Gastroesophageal sphincter (tissue), 4 donors: ENCODE measurements at regions not wholly inside any gene's neighbourhood (a gene's known extent, or its start where the extent isn't known, plus 50 kb on each side); places are given as distances from the start of the nearest gene placed in this dataset.
A peak's percentile ranks its signal among the peaks of the same experiment; 100 is the strongest.
"Not testable (repeated sequence)": the region's sequence is repeated elsewhere in the genome, so short reads cannot be mapped to it uniquely, and the experiment has no call there.

Experiments
- ATAC-seq: fragments of 150-250 bp; one replicate; pipeline ENCODE4 v1.9.1; 2016; ENCODE audit warnings: mild to moderate bottlenecking, moderate library complexity
- H3K27ac ChIP-seq, 4 donors: fragments of 200-600 bp; sonication (generic) in 3 of 4; 1 replicate in 3 of 4; 2 replicates in 1 of 4; pipeline ENCODE4 v1.5.1; 2016 to 2019
- H3K27me3 ChIP-seq: fragments of 200-600 bp; sonication (generic); one replicate; pipeline ENCODE4 v1.5.1; 2019
- H3K36me3 ChIP-seq, 2 donors: fragments of 200-600 bp; sonication (generic); one replicate each; pipeline ENCODE4 v1.5.1; 2019; ENCODE audit warnings: control low read depth in 1 of 2
- H3K4me1 ChIP-seq, 3 donors: fragments of 200-600 bp; sonication (generic); 1 replicate in 2 of 3; 2 replicates in 1 of 3; pipeline ENCODE4 v1.5.1; 2016 to 2019; ENCODE audit warnings: control low read depth in 2 of 3
- H3K4me3 ChIP-seq, 2 donors: fragments of 200-600 bp; sonication (generic); one replicate each; pipeline ENCODE4 v1.5.1; 2019; ENCODE audit warnings: mild to moderate bottlenecking in 1 of 2, moderate library complexity in 1 of 2
- H3K9me3 ChIP-seq, 3 donors: fragments of 200-600 bp; sonication (generic); one replicate each; pipeline ENCODE4 v1.5.1; 2017 to 2019; ENCODE audit warnings: control low read depth in 2 of 3
- EP300 ChIP-seq: sonication (generic); formaldehyde crosslinking; IDR thresholded peaks from one replicate; pipeline ENCODE4 v1.6.1; 2017; ENCODE audit warnings: antibody characterized with exemption, mild to moderate bottlenecking
- POLR2A ChIP-seq, 2 donors: fragments of 450-650 bp; IDR thresholded peaks; one replicate each; pipeline ENCODE4 v1.6.1; 2017; ENCODE audit warnings: antibody characterized with exemption in 2 of 2, mild to moderate bottlenecking in 2 of 2, moderate library complexity in 1 of 2
- POLR2AphosphoS5 ChIP-seq: sonication (generic); formaldehyde crosslinking; IDR thresholded peaks from one replicate; pipeline ENCODE4 v1.6.1; 2017; ENCODE audit warnings: antibody characterized with exemption
- WGBS, 2 donors: methylation state at CpG; one replicate each; pipeline ENCODE4 v1.1.5; 2018; ENCODE audit warnings: low coverage in 1 of 2; 5-methylcytosine and 5-hydroxymethylcytosine counted together
- TF ChIP-seq, protein P1 (sequence below), 4 experiments: fragments of 200-600 bp in 2 of 4; fragments of 450-650 bp in 2 of 4; sonication (generic) in 1 of 4; IDR thresholded peaks; one replicate each; pipeline ENCODE4 v1.5.1; 2017 to 2019; ENCODE audit warnings: antibody characterized with exemption in 4 of 4, mild to moderate bottlenecking in 2 of 4, moderate library complexity in 2 of 4

DNA sequence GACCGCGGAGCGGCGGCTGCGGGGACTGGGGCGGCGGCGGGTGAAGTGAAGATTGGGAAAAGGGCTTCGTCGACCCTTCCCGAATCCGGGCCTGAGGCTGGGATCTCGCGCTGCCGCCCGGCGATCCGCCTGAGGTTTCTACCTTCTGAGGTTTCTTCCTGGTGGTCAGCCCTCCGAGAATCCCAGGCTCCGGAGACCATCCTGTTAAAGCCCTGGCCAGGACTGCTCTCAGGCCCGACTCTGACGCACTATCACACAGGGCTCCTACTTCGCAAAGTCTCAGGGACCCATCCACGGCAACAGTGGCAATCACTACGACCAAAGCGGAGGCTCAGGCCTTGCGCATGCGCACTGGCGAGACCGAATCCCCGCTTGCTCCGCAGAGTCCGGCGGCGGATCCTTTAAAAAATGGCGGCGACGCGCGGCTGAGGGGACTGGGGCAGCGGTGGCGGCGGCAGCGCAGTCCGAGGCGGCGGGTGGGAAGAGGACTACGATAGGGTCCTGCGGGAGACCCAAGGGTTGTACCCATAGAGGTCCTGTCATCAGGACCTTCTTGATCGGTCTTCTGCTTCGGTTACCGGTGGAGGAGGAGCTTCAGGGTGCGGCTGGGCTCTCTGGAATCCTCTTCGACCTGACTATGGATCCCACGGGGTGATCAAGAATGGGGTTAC is 157.2 kb upstream of the ZNF337 start:
- peak; percentile 90 for ATAC-seq
- Histone ChIP-seq H3K4me1 (peaks cover 0 to 31% (median 11%) of the 10 kb centered on the region in 3 donors), H3K4me3 (peak overlapping the region; percentile 68 to 76), H3K27me3 (peaks cover 10% of the 10 kb centered on the region), H3K27ac (peak overlapping the region; percentile 3 to 83 (median 80))
- WGBS, 2 donors = 0% methylated on average over 6 to 18 of the region's 55 CpGs
- TF ChIP-seq, protein P1, sequence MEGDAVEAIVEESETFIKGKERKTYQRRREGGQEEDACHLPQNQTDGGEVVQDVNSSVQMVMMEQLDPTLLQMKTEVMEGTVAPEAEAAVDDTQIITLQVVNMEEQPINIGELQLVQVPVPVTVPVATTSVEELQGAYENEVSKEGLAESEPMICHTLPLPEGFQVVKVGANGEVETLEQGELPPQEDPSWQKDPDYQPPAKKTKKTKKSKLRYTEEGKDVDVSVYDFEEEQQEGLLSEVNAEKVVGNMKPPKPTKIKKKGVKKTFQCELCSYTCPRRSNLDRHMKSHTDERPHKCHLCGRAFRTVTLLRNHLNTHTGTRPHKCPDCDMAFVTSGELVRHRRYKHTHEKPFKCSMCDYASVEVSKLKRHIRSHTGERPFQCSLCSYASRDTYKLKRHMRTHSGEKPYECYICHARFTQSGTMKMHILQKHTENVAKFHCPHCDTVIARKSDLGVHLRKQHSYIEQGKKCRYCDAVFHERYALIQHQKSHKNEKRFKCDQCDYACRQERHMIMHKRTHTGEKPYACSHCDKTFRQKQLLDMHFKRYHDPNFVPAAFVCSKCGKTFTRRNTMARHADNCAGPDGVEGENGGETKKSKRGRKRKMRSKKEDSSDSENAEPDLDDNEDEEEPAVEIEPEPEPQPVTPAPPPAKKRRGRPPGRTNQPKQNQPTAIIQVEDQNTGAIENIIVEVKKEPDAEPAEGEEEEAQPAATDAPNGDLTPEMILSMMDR (IDR thresholded peaks at IDR 0.05) = peak in 1 of 4 experiments; percentile 11
- TF ChIP-seq POLR2A (IDR thresholded peaks at IDR 0.05) (peak in 1 of 2 donors; percentile 17), POLR2AphosphoS5 (peak; percentile 11)
- not testable (repeated sequence) for H3K9me3 ChIP-seq, H3K36me3 ChIP-seq

DNA sequence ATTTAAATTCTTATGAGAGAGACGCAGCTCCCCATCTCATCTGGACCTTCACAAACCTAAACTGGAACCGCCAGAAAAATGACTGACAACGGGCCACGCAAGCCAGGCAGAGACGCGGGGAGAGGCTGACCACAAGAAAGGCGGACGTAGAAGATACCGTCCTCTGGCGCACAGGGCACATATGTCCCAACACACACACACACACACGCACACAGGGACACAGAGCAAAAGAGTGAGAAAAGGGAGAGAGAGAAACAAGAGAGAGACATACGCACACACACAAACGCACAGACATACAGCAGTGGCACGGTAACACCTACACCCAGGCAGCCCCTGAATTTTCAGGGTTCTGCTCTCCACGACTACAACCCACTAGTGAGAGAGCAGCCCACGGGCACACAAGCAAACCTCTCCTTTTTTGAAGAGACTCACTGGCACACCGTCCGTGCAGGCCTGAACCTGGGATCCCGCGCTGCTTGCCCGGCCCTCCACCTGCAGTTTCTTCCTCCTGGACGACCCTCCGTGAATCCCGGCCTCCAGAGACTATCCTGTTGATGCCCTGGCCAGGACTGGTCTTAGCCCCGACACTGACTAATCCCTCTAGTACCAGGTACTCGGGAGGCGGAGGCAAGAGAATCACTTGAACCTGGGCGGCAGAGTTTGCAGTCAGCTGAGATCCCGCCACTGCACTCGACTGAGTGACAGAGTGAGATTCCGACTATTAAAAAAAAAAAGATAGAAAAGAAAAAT is 156.5 kb upstream of the ZNF337 start:
- H3K4me1 ChIP-seq = peaks cover 0 to 24% (median 7%) of the 10 kb centered on the region in 3 donors
- H3K27me3 ChIP-seq, H3K9me3 ChIP-seq, ATAC-seq, H3K36me3 ChIP-seq: not testable (repeated sequence)
- peak overlapping the region; percentile 3 to 83 (median 49) for H3K27ac ChIP-seq
- 40 to 74% methylated on average over 7 to 12 of the region's 31 CpGs for WGBS, 2 donors
- peak overlapping the region; percentile 68 to 76 for H3K4me3 ChIP-seq

DNA sequence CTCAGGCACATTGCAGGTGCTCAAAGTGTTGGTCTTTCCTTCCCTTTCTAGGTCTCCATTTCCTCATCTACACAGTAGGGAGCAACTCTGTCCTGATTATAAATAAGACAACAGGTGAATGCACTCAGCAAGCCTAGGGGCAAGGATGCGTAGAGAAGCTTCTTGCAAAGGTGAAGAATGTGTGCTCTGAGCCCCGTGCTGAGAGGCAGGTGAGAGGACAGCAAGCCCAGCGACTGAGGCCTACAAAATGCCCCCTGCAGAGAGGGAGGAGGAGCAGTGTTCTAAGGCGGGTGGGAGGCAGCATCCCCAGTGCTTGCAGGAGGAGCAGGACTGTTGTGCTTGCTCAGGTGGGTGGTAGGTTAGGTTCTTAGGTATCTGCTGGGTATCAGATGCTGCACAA is 153.5 kb upstream of the ZNF337 start:
- peaks cover 0 to 20% (median 4%) of the 10 kb centered on the region in 3 donors for H3K4me1 ChIP-seq
- H3K27me3 ChIP-seq, ATAC-seq, H3K27ac ChIP-seq, H3K4me3 ChIP-seq, H3K36me3 ChIP-seq, H3K9me3 ChIP-seq: not testable (repeated sequence)
- WGBS, 2 donors = 70 to 80% methylated on average over 1 to 2 of the region's 4 CpGs

DNA sequence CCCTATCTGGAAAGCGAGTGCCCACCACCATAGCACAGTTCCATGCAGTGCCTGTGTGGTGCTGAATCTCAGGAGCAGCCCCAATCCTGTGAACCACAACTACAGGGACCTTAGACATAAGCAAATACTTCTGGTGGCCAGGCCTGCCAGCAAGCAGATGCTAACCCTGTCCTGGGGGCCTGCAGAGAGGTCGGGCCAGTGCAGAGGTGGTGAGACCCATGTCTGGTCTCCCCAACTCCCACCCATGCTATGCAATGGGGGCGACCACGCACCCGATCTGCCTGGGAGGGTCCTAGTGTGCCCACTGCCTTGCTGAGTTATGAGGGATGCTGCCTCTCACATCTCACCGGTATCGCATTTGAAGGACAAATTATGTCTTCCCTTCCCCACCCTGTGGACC is 151.6 kb upstream of the ZNF337 start:
- WGBS, 2 donors = no CpG with 5 or more reads among the region's 7 CpGs
- H3K4me3 ChIP-seq = no peak overlapping the region
- H3K27me3 ChIP-seq = no peaks in the 10 kb centered on the region
- no peak overlapping the region for H3K27ac ChIP-seq
- no peaks in the 10 kb centered on the region for H3K36me3 ChIP-seq
- H3K9me3 ChIP-seq = no peaks in the 10 kb centered on the region
- TF ChIP-seq POLR2AphosphoS5 = no peak
- TF ChIP-seq, protein P1 (IDR thresholded peaks at IDR 0.05) = no peak
- TF ChIP-seq EP300 = no peak
- no peak for TF ChIP-seq POLR2A (IDR thresholded peaks at IDR 0.05)
- ATAC-seq = no peak
- peaks cover 0 to 12% (median 4%) of the 10 kb centered on the region in 3 donors for H3K4me1 ChIP-seq

DNA sequence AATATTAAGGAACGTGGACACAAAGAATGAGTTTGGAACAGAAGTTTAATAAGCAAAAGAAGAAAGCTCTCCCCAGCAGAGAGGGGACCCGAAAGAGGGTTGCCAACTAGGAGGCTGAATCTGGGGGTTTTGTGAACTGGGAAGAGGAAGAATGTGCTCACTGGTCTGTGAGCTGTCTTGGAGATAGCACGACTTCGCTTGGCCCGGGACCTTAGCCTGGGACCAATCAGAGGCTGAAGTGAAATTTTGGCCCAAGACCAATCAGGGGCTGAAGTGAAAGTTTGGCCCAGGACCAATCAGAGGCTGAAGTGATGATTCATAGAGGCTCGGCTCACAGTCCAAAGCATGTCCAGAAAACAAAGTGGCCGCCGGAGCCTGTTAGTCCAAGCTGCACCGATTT is 148.0 kb upstream of the ZNF337 start:
- WGBS, 2 donors = no CpG with 5 or more reads among the region's 9 CpGs
- H3K36me3 ChIP-seq, H3K27ac ChIP-seq, H3K9me3 ChIP-seq, H3K4me1 ChIP-seq, H3K4me3 ChIP-seq, H3K27me3 ChIP-seq: not testable (repeated sequence)
- ATAC-seq = peak; percentile 50

DNA sequence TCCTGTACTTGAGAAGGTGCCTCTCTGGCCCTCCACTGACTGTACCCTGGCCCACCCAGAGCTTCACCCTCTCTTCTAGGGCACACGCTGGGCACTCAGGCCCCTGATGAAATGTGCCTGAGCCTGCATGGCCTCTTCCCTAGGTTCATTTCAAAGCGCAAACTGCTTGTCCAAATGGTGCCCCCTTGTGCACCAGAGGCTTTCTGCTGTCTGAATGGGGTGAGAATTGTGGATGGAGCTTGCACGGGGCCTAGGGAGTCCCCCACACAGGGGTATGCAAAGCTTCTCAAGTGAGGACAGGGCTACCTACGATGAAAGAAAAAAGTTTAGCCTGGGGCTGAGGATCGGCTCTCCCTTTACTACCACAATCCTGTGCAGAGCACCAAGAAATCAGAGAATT is 116.9 kb upstream of the ZNF337 start:
- H3K9me3 ChIP-seq = not testable (repeated sequence)
- WGBS, 2 donors = no CpG with 5 or more reads among the region's 5 CpGs

DNA sequence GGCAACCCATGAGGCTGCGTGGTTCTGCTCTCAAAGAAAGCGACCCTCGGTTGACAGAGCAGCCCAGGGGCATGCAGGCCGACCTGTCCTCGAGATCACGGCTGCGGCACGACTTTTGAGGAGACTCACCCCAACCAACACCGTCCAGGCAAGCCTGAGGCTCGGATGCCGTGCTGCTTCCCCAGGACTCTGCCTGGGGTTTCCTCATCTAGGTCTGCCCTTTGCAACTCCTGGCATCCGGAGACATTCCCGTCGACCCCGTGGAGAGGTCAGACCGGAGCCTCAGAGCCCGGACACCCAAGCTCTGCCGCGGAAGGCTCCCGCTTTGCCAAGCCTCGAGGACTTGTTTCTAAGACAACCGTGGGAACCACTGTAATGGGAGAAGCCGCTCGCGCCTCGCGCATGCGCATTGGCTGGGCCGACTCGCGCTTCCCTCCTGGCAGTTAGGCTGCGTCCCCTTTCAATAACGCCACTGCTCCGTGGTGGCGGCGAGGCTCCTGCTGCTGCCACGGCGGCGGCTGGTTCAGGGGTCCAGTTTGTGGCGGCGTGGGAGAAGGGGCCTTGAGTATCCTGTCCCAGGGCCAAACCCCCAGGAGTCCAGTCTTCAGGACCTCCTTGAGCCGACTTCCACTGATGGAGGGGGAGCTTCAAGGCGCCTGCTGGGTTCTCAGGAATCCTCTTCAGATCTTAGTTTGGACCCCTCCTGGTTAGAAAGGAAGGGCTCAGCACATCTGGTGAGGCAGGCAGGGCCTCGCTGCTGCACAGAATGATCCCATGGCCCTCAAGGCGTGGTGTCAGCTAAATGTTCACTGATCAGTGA is 101.7 kb upstream of the ZNF337 start:
- H3K4me3 ChIP-seq, H3K4me1 ChIP-seq, H3K9me3 ChIP-seq, H3K27ac ChIP-seq, H3K36me3 ChIP-seq, H3K27me3 ChIP-seq: not testable (repeated sequence)
- peak; percentile 74 for ATAC-seq
- WGBS, 2 donors = no CpG with 5 or more reads among the region's 45 CpGs

More for the DNA sequence above, 116.9 kb upstream of the ZNF337 start:
- not testable (repeated sequence) for H3K36me3 ChIP-seq, ATAC-seq, H3K4me3 ChIP-seq, H3K27ac ChIP-seq, H3K4me1 ChIP-seq, H3K27me3 ChIP-seq

DNA sequence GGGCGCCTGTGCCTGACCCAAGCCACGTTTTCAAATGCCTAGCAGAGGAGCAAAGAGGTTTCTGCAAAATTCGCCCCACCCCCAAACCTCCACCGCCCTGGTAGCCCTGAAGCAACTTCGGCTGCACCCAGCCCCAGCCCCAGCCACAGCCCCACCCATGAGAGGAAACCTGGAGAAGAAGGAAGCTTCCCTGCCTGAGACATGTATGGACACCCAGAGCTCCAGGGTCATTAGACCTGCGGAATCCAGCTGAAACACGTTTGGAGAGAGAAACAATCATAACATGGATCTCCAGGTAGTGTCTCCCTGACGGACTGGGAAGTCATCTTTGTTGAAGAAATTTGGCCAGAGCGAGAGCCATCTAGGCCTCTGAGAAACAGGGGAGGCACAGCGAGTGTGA is 100.4 kb upstream of the ZNF337 start:
- not testable (repeated sequence) for H3K36me3 ChIP-seq, ATAC-seq, H3K4me1 ChIP-seq, H3K27ac ChIP-seq, H3K27me3 ChIP-seq, H3K4me3 ChIP-seq, H3K9me3 ChIP-seq
- WGBS, 2 donors = no CpG with 5 or more reads among the region's 10 CpGs

DNA sequence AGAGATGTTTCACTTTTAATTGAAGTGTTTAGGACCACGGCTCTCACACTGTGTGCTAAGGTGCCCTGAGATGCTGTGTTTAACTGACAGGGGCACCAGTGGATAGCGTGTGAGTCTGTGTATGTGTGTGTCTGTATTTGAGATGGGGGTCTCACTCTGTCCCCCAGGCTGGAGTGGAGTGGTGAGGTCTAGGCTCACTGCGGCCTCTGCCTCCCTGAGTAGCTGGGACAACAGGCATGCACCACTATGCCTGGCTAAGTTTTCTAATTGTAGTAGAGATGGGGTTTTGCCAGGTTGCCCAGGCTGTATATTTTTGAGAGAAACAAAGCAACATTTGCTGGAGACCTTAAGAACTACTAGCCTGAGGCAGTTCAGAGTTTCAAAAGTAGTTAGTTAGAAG is 80.6 kb upstream of the ZNF337 start:
- not testable (repeated sequence) for ATAC-seq, H3K27me3 ChIP-seq, H3K4me1 ChIP-seq, H3K9me3 ChIP-seq, H3K4me3 ChIP-seq, H3K27ac ChIP-seq, H3K36me3 ChIP-seq
- 85% methylated on average over 3 of the region's 3 CpGs; no CpG with 5 or more reads in 1 of the 2 donors for WGBS, 2 donors

DNA sequence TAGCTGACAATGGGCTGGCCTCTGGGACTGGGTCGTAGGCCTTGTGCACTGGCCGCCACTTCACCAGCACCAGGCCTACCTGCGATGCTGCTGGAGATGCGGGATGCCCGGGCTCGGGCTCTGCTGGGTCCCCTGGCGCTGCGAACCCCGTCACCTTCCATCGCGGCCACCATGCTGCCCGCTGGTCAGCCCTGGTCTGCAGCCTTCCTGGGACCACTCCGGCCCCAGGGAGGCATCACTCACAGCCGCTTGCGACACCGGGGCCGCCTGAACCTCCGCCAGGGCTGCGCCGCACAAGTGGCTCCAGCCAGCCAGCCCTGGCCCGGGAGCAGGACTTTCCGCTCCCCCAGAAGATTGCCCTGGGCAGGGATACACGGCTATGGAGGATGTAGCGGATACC is 78.1 kb upstream of the ZNF337 start:
- not testable (repeated sequence) for H3K27ac ChIP-seq, ATAC-seq, H3K27me3 ChIP-seq, H3K4me1 ChIP-seq, H3K36me3 ChIP-seq, H3K9me3 ChIP-seq, H3K4me3 ChIP-seq
- WGBS, 2 donors = 75% methylated on average over 4 of the region's 24 CpGs; no CpG with 5 or more reads in 1 of the 2 donors
